PC-3 (cell line): ENCODE measurements at regions not wholly inside any gene's neighbourhood (a gene's known extent, or its start where the extent isn't known, plus 50 kb on each side); places are given as distances from the start of the nearest gene placed in this dataset.

Experiments
- ATAC-seq: fragments of 200-7000 bp; cut with Tn5 transposase; 2 replicates; pipeline ENCODE4 v1.9.1; 2020; ENCODE audit warnings: mild to moderate bottlenecking, moderate library complexity
- BruUV-seq: library from RNA; stranded (reverse); fragments of 400-500 nt; replicated peaks from 2 replicates; lab custom pipeline; 2021; lab: Mats Ljungman, UMichigan
- CTCF ChIA-PET: fragments of 300-600 bp; sonication (Branson Sonifier 250); formaldehyde crosslinking; loops from one replicate; lab custom pipeline; 2022; ENCODE audit warnings: antibody characterized with exemption; lab: Charles Lee
- POLR2A ChIA-PET: fragments of 300-600 bp; sonication (Branson Sonifier 250); formaldehyde crosslinking; loops from one replicate; lab custom pipeline; 2022; ENCODE audit warnings: antibody characterized with exemption; ENCODE audit not compliant: unreplicated experiment; lab: Charles Lee
- DNase-seq: peaks from one replicate; pipeline ENCODE4 v3.0.0-alpha.2; 2015
- H2AFZ ChIP-seq: fragments of 300-600 bp; sonication (generic); 2 replicates; pipeline ENCODE4 v1.6.0; 2016; ENCODE audit warnings: antibody characterized with exemption, low read length
- H3F3A ChIP-seq: fragments of 300-600 bp; sonication (generic); one replicate; pipeline ENCODE4 v1.6.0; 2017; ENCODE audit warnings: antibody characterized with exemption, low read length, control low read depth, mild to moderate bottlenecking; ENCODE audit not compliant: unreplicated experiment
- H3K27ac ChIP-seq: fragments of 300-600 bp; sonication (generic); 2 replicates; pipeline ENCODE4 v1.5.1; 2016; ENCODE audit warnings: mild to moderate bottlenecking, low read length
- H3K27me3 ChIP-seq: fragments of 300-600 bp; sonication (generic); 2 replicates; pipeline ENCODE4 v1.6.1; 2016; ENCODE audit warnings: low read length, mixed read lengths
- H3K36me3 ChIP-seq: fragments of 300-600 bp; sonication (generic); 2 replicates; pipeline ENCODE4 v1.6.1; 2016; ENCODE audit warnings: low read depth, mixed run types, low read length, mixed read lengths
- H3K4me1 ChIP-seq: fragments of 300-600 bp; sonication (generic); 2 replicates; pipeline ENCODE4 v1.5.1; 2016; ENCODE audit warnings: low read length; ENCODE audit not compliant: insufficient read depth
- H3K4me2 ChIP-seq: fragments of 300-600 bp; sonication (generic); 2 replicates; pipeline ENCODE4 v1.6.0; 2016; ENCODE audit warnings: low read length
- H3K4me3 ChIP-seq: fragments of 300-600 bp; sonication (generic); 2 replicates; pipeline ENCODE4 v1.5.1; 2016; ENCODE audit warnings: mild to moderate bottlenecking, low read length, mixed read lengths
- H3K79me2 ChIP-seq: fragments of 300-600 bp; sonication (generic); 2 replicates; pipeline ENCODE4 v1.6.1; 2017; ENCODE audit warnings: low read length, mixed read lengths
- H3K9ac ChIP-seq: fragments of 300-600 bp; sonication (generic); 2 replicates; pipeline ENCODE4 v1.6.0; 2016; ENCODE audit warnings: mild to moderate bottlenecking, low read length
- H3K9me2 ChIP-seq: fragments of 300-600 bp; sonication (generic); replicated peaks from 2 replicates; pipeline ENCODE4 v1.6.1; 2016; ENCODE audit warnings: mixed run types, low read length, mixed read lengths
- H3K9me3 ChIP-seq: fragments of 300-600 bp; sonication (generic); 2 replicates; pipeline ENCODE4 v1.6.1; 2016; ENCODE audit warnings: low read length, mixed read lengths
- H4K20me1 ChIP-seq: fragments of 300-600 bp; sonication (generic); 2 replicates; pipeline ENCODE4 v1.6.1; 2016; ENCODE audit warnings: low read length, mixed read lengths
- CTCF ChIP-seq: fragments of 300-600 bp; sonication (generic); conservative IDR thresholded peaks from 2 replicates; pipeline ENCODE4 v1.5.1; 2017; ENCODE audit warnings: antibody characterized with exemption, low read depth, mild to moderate bottlenecking, low read length
- EZH2 ChIP-seq: fragments of 300-600 bp; sonication (generic); IDR thresholded peaks from one replicate; pipeline ENCODE4 v1.6.1; 2017; ENCODE audit warnings: antibody characterized with exemption, mild to moderate bottlenecking, low read length; ENCODE audit not compliant: unreplicated experiment
- EZH2phosphoT487 ChIP-seq: fragments of 300-600 bp; sonication (generic); IDR thresholded peaks from 2 replicates; pipeline ENCODE4 v1.6.1; 2018; ENCODE audit warnings: mild to moderate bottlenecking, antibody characterized with exemption, low read length, borderline replicate concordance
- intact Hi-C: fragments of 100-400 bp; cut with micrococcal nuclease; formaldehyde crosslinking; loops from 2 replicates; pipeline ENCODE4 v1.9.0; 2023

GRCh38 chr6:82712389-82712788 lies 348.8 kb downstream of the TPBG start:
- intact Hi-C loops = loop anchor here (5.0 kb wide), 1 partner anchor 345 kb away; no protein-coding TSS in a partner anchor
- TF ChIP-seq EZH2 (no peak), CTCF (no peak), EZH2phosphoT487 (no peak)
- Histone ChIP-seq H3K27me3 (no peaks in the 10 kb centered on the region), H3K4me3 (no peak overlapping the region), H3F3A (no peaks in the 10 kb centered on the region), H3K36me3 (no peaks in the 10 kb centered on the region), H3K27ac (no peak overlapping the region), H3K9me3 (no peaks in the 10 kb centered on the region), H4K20me1 (no peaks in the 10 kb centered on the region), H3K79me2 (no peaks in the 10 kb centered on the region), H3K9ac (no peak overlapping the region), H3K4me2 (no peak overlapping the region), H3K4me1 (no peaks in the 10 kb centered on the region), H3K9me2 (no peaks in the 10 kb centered on the region), H2AFZ (no peak overlapping the region)
- ChIA-PET CTCF (interaction anchor here (0.6 kb wide), 2 partner anchors 52 to 170 kb away, joined by 4 to 6 read pairs; no protein-coding TSS in a partner anchor), POLR2A (interaction anchor here (0.6 kb wide), 1 partner anchor 233 kb away, joined by 5 read pairs; no protein-coding TSS in a partner anchor)
- DNase-seq (no peak), ATAC-seq (no peak)
- no TSS peak for BruUV-seq

- H3K79me2 ChIP-seq = no peaks in the 10 kb centered on the region
- H3K4me2 ChIP-seq = no peak overlapping the region
- no peaks in the 10 kb centered on the region for H3K36me3 ChIP-seq
- H3F3A ChIP-seq = no peaks in the 10 kb centered on the region
- no peaks in the 10 kb centered on the region for H4K20me1 ChIP-seq
- POLR2A ChIA-PET = interaction anchor here (0.6 kb wide), 1 partner anchor 234 kb away, joined by 5 read pairs; no protein-coding TSS in a partner anchor
- CTCF ChIA-PET = interaction anchor here (0.6 kb wide), 1 partner anchor 52 kb away, joined by 4 read pairs; no protein-coding TSS in a partner anchor
- H3K9me2 ChIP-seq = no peaks in the 10 kb centered on the region
- H3K4me1 ChIP-seq = no peaks in the 10 kb centered on the region
- no TSS peak for BruUV-seq
- DNase-seq (peak; percentile 23), ATAC-seq (no peak)
- no peaks in the 10 kb centered on the region for H3K27me3 ChIP-seq
- intact Hi-C loops = loop anchor here (5.0 kb wide), 1 partner anchor 344 kb away; no protein-coding TSS in a partner anchor
- no peak overlapping the region for H3K9ac ChIP-seq
- H3K4me3 ChIP-seq = no peak overlapping the region
- no peaks in the 10 kb centered on the region for H3K9me3 ChIP-seq
- no peak overlapping the region for H3K27ac ChIP-seq
- H2AFZ ChIP-seq = no peak overlapping the region
- TF ChIP-seq CTCF = peak; percentile 65
- TF ChIP-seq EZH2phosphoT487 = no peak
Measured at GRCh38 chr6:82712826-82713225, 349.2 kb downstream of the TPBG start.

- H3F3A ChIP-seq = no peaks in the 10 kb centered on the region
- TF ChIP-seq CTCF = no peak
- TF ChIP-seq EZH2phosphoT487 = no peak
- no peak for TF ChIP-seq EZH2
- DNase-seq (no peak), ATAC-seq (peak; percentile 70)
- no peaks in the 10 kb centered on the region for H3K36me3 ChIP-seq
- H3K9ac ChIP-seq = no peak overlapping the region
- no peak overlapping the region for H2AFZ ChIP-seq
- no peaks in the 10 kb centered on the region for H3K9me3 ChIP-seq
- intact Hi-C loops = no loop called here
- H3K4me2 ChIP-seq = no peak overlapping the region
- no peak overlapping the region for H3K4me3 ChIP-seq
- no peaks in the 10 kb centered on the region for H3K27me3 ChIP-seq
- no peaks in the 10 kb centered on the region; the same call in 1 of the 2 replicates for H3K4me1 ChIP-seq
- BruUV-seq = no TSS peak
- no peaks in the 10 kb centered on the region for H3K9me2 ChIP-seq
- H4K20me1 ChIP-seq = no peaks in the 10 kb centered on the region
- CTCF ChIA-PET = no interaction called here
- H3K27ac ChIP-seq = no peak overlapping the region
- POLR2A ChIA-PET = interaction anchor here (0.6 kb wide), 1 partner anchor 10 kb away, joined by 3 read pairs; no protein-coding TSS in a partner anchor
- H3K79me2 ChIP-seq = no peaks in the 10 kb centered on the region
Measured at GRCh38 chr6:82720992-82721391, 344.6 kb downstream of the UBE3D start.
